IPS-18c (cell line): ENCODE measurements at regions not wholly inside any gene's neighbourhood (a gene's known extent, or its start where the extent isn't known, plus 50 kb on each side); places are given as distances from the start of the nearest gene placed in this dataset.
A peak's percentile ranks its signal among the peaks of the same experiment; 100 is the strongest.
"Not testable (repeated sequence)": the region's sequence is repeated elsewhere in the genome, so short reads cannot be mapped to it uniquely, and the experiment has no call there.

ENCODE experiments used
- H3K4me3 ChIP-seq: 2 replicates; pipeline ENCODE4 v1.7.0; 2013; ENCODE audit warnings: low read depth, mild to moderate bottlenecking, low read length, moderate library complexity; ENCODE audit not compliant: insufficient read depth
- H3K9me3 ChIP-seq: one replicate; pipeline ENCODE4 v1.6.1; 2013; ENCODE audit warnings: mild to moderate bottlenecking, low read length, moderate library complexity; ENCODE audit not compliant: control insufficient read depth, insufficient read depth

DNA sequence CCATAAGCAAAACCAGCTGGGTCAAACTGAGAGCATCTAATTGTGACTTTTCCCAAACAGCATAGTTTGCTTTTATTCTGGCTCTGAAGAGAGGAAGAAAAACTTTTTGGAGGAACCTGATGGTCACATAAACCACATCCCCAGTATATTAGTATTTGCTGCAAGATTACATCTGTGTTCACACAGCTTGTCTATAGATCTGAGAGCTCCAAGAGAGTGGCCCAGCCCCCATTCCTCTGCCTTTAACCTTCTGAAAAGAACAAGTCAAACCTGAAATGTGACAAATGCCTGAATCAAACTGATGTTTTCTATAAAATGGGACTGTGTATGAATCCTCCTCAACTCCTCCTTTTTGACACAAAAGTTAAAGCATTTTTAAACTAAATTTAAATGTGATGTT, 435.2 kb downstream of the ZNF479 start:
- H3K9me3 ChIP-seq: peaks cover 19% of the 10 kb centered on the region
- H3K4me3 ChIP-seq: not testable (repeated sequence)

- Histone ChIP-seq H3K9me3 (peaks cover 6% of the 10 kb centered on the region), H3K4me3 (no peak overlapping the region)
These were observed 445.9 kb downstream of the ZNF479 start for GRCh38 chr7:56686276-56686859.

DNA sequence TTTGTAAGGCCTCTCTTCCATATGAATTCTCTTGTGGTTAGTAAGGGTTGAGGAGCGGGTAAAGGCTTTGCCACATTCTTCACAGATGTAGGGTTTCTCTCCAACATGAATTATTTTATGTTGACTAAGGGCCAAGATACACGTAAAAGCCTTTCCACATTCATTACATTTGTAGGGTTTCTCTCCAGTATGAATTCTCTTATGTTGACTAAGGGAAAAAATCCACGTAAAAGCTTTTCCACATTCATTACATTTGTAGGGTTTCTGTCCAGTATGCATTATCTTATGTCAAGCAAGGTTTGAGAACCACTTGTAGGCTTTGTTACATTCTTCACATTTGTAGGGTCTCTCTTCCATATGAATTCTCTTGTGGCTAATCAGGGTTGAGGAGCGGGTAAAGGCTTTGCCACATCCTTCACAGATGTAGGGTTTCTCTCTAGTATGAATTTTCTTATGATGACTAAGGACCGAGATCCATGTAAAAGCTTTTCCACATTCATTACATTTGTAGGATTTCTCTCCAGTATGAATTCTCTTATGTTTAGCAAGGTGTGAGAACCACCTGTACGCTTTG, 493.0 kb downstream of the ZNF479 start:
- peaks cover 24% of the 10 kb centered on the region for H3K9me3 ChIP-seq
- H3K4me3 ChIP-seq: no peak overlapping the region

DNA sequence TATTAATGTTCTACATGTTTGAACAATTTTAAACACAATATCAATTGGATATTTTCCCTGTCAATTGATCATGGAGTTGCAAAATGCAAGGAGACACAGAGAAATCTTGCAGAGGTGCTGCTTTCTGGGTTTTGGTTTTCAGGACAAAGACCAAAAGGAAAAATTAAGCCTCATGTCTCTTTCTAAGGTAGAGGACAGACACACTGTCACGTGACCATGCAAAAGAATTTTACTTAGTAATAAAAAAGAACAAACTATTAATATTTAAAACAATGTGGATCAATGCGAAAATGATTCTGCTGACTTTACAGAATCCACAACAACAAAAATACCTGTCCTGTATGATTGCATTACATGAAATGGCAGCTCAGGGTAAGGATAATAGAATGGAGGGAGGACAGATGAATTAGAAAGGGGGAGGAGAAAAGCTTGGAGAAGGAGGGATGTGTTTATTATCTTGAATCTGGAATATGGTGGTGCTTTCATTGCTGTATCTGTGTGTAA, 493.7 kb upstream of the NUPR2 start:
- no peak overlapping the region for H3K4me3 ChIP-seq
- H3K9me3 ChIP-seq: peaks cover 16% of the 10 kb centered on the region

DNA sequence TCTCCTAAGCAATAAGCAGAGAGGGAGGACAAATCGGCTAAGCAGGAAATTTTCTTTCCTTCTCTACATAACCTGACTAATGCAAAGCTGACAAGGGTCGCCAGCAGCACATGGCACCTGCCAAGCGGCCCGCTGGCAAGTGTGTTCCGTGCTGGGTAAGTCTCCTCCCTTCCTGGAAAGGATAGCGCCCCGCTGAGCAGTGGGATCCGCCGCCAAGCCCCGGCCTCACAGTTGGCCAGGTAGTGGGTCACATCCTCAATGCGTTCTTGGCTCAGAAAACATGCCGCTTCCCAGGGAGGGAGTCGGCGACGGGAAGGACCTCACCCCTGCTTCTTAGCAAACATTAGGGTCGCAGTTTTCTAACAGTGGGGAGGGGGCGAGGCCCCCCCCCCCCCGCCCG, 488.9 kb upstream of the NUPR2 start:
- H3K4me3 ChIP-seq: no peak overlapping the region
- H3K9me3 ChIP-seq: peaks cover 3% of the 10 kb centered on the region

GRCh38 chr7:56578612-56579011, 462.4 kb upstream of the NUPR2 start:
- Histone ChIP-seq H3K9me3 (peaks cover 9% of the 10 kb centered on the region), H3K4me3 (no peak overlapping the region)

- Histone ChIP-seq H3K4me3 (no peak overlapping the region), H3K9me3 (peaks cover 22% of the 10 kb centered on the region)
These were observed 454.8 kb upstream of the NUPR2 start for GRCh38 chr7:56570968-56571367.

DNA sequence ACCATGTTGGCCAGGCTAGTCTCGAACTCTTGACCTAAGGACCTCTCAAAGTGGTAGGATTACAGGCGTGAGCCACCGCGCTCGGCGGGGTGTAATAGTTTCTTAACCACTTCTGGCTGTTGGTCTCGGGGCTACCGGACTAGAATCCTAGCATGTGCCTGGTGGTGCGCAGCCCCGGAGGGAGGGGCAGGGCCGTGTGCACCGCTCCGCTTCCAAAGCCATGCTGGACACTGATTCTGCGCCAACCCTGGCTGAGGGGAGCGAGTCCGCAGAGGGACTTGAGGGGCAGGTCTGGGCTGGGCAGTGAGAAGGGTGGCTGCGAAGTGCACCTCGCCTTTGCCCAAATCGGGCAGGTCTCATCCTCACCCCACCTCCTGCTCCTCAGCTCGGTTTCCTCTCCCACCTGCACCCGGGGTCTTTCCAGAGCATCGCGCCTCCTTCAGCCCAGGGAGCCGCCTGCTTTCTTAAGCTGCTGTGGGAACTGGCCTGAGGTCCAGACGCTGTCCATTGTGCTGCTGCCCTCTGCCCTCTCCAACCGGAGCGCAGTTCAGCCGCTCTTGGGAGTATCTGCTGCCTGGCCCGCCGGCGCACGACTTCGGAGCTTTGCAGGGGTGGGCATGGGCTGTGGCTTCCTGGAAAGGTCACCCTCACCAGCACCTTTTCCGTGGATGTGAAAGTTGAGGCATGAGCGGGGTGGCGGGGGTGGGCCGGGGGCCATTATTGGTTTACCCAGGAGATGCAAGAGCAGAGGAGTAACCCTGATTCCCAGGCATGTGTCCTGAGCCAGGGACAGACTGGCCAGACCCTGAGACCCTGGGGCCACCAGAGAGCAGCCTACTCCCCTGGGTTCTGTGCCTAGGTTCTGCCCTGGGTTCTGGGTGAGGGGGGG, 422.6 kb upstream of the NUPR2 start:
- Histone ChIP-seq H3K9me3 (peaks cover 37% of the 10 kb centered on the region), H3K4me3 (no peak overlapping the region)

DNA sequence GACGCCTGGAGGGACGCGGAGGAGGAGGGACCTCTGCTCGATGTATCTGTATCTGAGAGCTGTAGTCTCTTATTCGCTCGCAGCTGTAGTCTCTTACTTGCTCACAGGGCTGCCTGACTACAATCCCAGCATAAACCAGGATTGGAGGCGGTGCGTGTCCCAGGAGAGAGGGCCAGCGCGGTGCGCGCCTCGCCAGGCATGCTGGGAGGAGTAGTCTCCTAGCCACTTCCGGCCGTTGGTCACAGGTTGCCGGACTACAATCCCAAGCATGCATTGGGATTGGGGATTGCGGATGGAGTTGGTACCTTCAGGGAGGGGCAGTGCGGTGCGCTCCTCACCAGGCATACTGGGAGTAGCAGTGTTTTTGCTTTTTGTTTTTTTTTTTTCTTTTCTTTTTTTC, 421.7 kb upstream of the NUPR2 start:
- Histone ChIP-seq H3K4me3 (no peak overlapping the region), H3K9me3 (peaks cover 33% of the 10 kb centered on the region)

- no peak overlapping the region for H3K4me3 ChIP-seq
- H3K9me3 ChIP-seq: peaks cover 31% of the 10 kb centered on the region
These were observed 421.3 kb upstream of the NUPR2 start for GRCh38 chr7:56537477-56537876.

- H3K9me3 ChIP-seq: peaks cover 50% of the 10 kb centered on the region
- H3K4me3 ChIP-seq: peak overlapping the region; percentile 15; the same call in 1 of the 2 replicates
These were observed 378.9 kb upstream of the NUPR2 start for GRCh38 chr7:56495165-56495564.

- Histone ChIP-seq H3K9me3 (peaks cover 53% of the 10 kb centered on the region), H3K4me3 (no peak overlapping the region)
These were observed 377.7 kb upstream of the NUPR2 start for GRCh38 chr7:56493704-56494450.

DNA sequence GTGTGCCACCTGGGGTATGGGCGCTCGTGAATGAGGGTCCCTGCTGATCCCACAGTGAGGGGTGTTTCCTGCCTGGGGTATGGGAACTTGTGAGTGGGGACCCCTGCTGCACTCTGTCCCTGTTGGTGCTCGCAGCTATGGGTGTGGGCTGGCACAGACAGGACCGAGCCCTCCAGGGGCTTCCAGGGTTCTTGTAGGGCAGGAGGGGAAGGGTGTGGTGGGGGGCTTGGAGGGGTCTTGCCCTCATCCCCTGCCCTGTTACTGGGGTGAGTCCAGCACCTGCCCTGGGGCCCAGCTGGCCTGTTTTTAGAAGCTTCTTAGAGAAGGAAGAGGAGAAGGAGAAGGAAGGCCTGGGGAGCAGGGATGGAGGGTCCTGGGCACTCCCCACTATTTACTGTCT, 377.0 kb upstream of the NUPR2 start:
- Histone ChIP-seq H3K9me3 (peaks cover 53% of the 10 kb centered on the region), H3K4me3 (no peak overlapping the region)

DNA sequence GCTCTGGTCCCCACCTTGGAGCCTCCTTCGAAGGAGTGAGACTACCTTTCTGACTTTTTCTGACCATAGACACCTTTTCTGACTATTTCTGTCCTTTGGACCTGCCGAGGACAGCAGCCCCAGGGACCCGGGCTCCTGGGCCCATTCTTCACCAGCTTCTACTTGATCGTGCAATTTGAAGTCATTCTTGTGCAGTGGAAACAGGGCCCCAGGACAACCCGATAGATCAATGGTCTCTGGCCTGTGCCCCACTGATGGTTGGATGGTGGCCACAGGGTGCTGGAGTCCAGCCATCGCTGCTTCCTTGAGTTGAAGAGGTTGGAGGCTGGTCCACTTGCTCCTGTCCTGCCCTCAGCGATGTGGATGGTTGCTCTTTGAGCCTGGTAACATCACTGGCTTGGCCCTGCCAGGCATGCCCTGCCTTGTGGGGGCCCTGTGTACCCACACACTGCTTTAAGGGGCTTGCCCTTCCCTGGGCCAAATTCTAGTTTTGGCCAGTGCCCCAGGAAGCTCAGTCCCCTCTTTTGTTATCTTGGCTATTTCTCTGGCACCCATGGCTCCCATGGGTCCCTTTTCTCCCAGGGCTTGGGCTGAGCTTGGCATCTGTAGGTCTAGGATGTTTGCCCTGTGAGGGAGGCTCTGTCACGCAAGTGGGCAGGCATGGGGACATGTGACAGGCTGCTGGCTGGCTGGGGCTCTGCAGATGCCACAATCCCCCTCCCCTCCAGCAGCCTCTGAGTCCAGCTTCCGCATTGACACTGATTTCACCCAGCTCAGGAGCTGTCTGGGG, 375.6 kb upstream of the NUPR2 start:
- Histone ChIP-seq H3K9me3 (peaks cover 53% of the 10 kb centered on the region), H3K4me3 (no peak overlapping the region; the same call in 1 of the 2 replicates)

DNA sequence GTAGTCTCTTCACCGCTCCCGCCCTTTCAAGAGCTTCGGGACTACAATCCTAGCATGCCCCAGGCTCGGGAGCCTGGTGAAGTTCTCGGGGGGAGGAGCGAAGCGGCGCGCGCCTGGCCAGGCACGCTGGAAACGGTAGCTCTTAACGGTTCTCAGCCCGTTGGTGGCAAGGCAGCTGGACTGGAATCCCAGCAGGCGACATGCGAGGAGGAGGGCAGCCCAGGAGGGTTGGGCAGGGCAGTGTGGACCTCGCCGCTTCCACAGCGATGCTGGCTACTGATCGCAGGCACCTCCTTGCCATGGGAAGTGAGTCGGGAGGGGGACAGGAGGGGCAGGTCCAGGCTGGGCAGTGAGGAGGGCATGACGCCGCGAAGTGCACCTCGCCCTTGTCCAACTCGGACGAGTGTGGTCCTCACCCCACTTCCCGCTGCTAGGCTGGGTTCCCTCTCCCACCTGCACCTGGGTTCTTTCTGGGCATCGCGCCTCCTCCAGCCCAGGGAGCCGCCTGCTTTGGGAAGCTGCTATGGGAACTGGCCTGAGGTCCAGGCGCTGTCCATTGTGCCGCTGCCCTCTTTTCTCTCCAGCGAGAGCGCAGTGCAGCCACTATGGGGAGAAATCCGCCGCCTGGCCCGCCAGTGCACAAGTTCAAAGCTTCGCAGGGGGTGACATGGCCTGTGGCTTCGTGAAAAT, 367.8 kb upstream of the NUPR2 start:
- Histone ChIP-seq H3K9me3 (peaks cover 31% of the 10 kb centered on the region), H3K4me3 (no peak overlapping the region)

GRCh38 chr7:56483153-56483552, 366.9 kb upstream of the NUPR2 start:
- H3K4me3 ChIP-seq: no peak overlapping the region; the same call in 1 of the 2 replicates
- peaks cover 36% of the 10 kb centered on the region for H3K9me3 ChIP-seq
